Heart right ventricle (tissue), 16 donors: ENCODE measurements at regions not wholly inside any gene's neighbourhood (a gene's known extent, or its start where the extent isn't known, plus 50 kb on each side); places are given as distances from the start of the nearest gene placed in this dataset.
A peak's percentile ranks its signal among the peaks of the same experiment; 100 is the strongest.

Experiments
- ATAC-seq, 8 donors: fragments of 200-7000 bp; cut with Tn5 transposase; one replicate each; pipeline ENCODE4 v1.9.1; 2020; ENCODE audit warnings: mild to moderate bottlenecking in 8 of 8, moderate library complexity in 8 of 8, moderate number of reproducible peaks in 1 of 8
- DNase-seq, 2 donors: peaks; one replicate each; pipeline ENCODE4 v3.0.0-alpha.2; 2020
- H3K27ac ChIP-seq, 10 donors: fragments of 200-600 bp; sonication (generic) in 2 of 10; one replicate each; pipeline versions ENCODE4 v1.5.0 to v1.8.0; 2020 to 2022; ENCODE audit warnings: mild to moderate bottlenecking in 3 of 10
- H3K27me3 ChIP-seq, 7 donors: fragments of 200-600 bp; one replicate each; pipeline ENCODE4 v1.8.0; 2021 to 2022; ENCODE audit warnings: mild to moderate bottlenecking in 2 of 7
- H3K36me3 ChIP-seq, 9 donors: fragments of 200-600 bp; sonication (generic) in 1 of 9; one replicate each; pipeline versions ENCODE4 v1.5.0 to v1.8.0; 2020 to 2022; ENCODE audit warnings: mild to moderate bottlenecking in 2 of 9
- H3K4me1 ChIP-seq, 9 donors: fragments of 200-600 bp; sonication (generic) in 1 of 9; one replicate each; pipeline versions ENCODE4 v1.5.0 to v1.8.0; 2020 to 2022; ENCODE audit warnings: mild to moderate bottlenecking in 4 of 9
- H3K4me3 ChIP-seq, 10 donors: fragments of 200-600 bp; sonication (generic) in 2 of 10; one replicate each; pipeline versions ENCODE4 v1.5.0 to v1.8.0; 2020 to 2022; ENCODE audit warnings: mild to moderate bottlenecking in 7 of 10, moderate library complexity in 2 of 10
- H3K9me3 ChIP-seq, 11 donors: fragments of 200-600 bp in 10 of 11; sonication (generic) in 2 of 11; one replicate each; pipeline versions ENCODE4 v1.5.0 to v1.8.0; 2013 to 2022; ENCODE audit warnings: mild to moderate bottlenecking in 2 of 11, control low read depth in 1 of 11, moderate library complexity in 1 of 11
- WGBS, 2 donors: extraction: QIAGEN DNeasy Blood & Tissue Kit; methylation state at CpG; one replicate each; pipeline ENCODE4 v1.1.7; 2013; ENCODE audit warnings: inconsistent platforms in 1 of 2; 5-methylcytosine and 5-hydroxymethylcytosine counted together
- intact Hi-C, 10 donors: fragments of 100-400 bp; cut with DNase I; formaldehyde crosslinking; loops; one replicate each; pipeline versions ENCODE4 v1.11.1 to v1.14.2; 2022
- TF ChIP-seq, protein P1 (sequence below), 9 donors: fragments of 200-600 bp; sonication (generic) in 2 of 9; IDR thresholded peaks; one replicate each; pipeline versions ENCODE4 v1.5.0 to v1.8.0; 2021 to 2022; ENCODE audit warnings: antibody characterized with exemption in 9 of 9, mild to moderate bottlenecking in 5 of 9, moderate library complexity in 1 of 9
- donor health status: Arrhythmogenic right ventricular cardiomyopathy.
- donor health status: ischemic (EF 13 %, LVEDD 7.1; RV severe dilation, severe dysfunction).
- donor health status: healthy with polysubstance abuse.
- donor health status: DM: no; HTN: yes; CAD: no.
- donor health status: DM: no; HTN: no; CAD: no.
- donor health status: ischemic (EF 25% LVEDD 6.9; RV normal size, moderate dysfunction).
- donor health status: ischemic (EF 25% LVEDD 5.7; RV mildly dilated, moderate dysfunction).
- donor health status: healthy.
- donor health status: DM: yes; HTN: yes; CAD: no.
- donor health status: Ischemic cardiomyopathy.
- donor health status: ischemic (EF 35%, LVEDD 5.7; RV mildly dilated, moderate dysfunction).
- donor health status: nonischemic (EF 11% LVEDD 7.7; RV severe dilation, severe dysfunction).
- donor health status: DM: yes; HTN: yes; CAD: no.
- donor health status: PGD.
- donor health status: ischemic (EF 29% LVEDD 5.4; RV normal size, mild dysfunction).
- donor health status: nonischemic (EF 23%, LVEDD 6.1; RV moderate dilation, normal function).

DNA sequence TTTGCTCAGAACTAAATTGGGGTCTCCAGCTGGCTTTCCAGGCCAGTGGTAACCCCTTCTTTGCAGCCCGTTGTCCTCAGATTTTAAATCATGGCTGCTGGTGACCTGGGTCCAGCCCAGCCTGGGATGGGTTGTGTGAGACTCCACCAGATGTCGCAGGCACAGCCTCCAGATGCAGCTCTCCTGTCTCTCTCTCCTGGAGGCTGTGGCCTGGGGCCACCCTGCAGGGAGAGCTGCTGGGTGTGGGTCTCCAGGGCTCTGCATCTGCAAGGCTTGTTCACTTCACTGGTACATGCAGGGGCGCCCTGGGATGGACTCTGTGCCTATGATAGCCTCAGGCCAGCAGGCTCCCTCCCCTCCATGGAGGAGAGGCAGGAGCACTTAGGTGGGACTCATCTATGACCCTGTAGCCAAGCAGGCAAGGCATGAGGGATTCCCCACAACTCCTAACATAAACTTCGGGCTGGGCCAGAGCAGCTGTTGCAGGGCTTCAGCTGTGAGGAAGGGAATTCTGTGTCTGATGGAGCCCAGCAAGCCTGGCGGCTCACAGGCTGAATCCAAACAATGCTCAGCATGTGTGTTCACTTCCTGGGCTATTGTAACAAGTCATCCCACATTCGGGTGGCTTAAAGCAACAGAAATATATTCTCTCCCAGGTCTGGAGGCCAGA, 94.7 kb upstream of the NXT1 start:
- Histone ChIP-seq H3K4me3 (no peak overlapping the region), H3K4me1 (peaks cover 17 to 46% (median 30%) of the 10 kb centered on the region in 9 donors), H3K27me3 (peaks cover 0 to 16% (median 0%) of the 10 kb centered on the region in 7 donors), H3K9me3 (no peaks in the 10 kb centered on the region), H3K36me3 (no peaks in the 10 kb centered on the region), H3K27ac (peak overlapping the region in 8 of 10 donors; percentile 15 to 89 (median 80))
- DNase-seq (no peak), ATAC-seq (peak in 3 of 8 donors; percentile 27 to 52 (median 31))
- intact Hi-C loops: loop anchor here in 1 of 10 donors (10.0 kb wide), 1 partner anchor 59 kb away; no protein-coding TSS in a partner anchor
- 56 to 63% methylated on average over 6 of the region's 6 CpGs for WGBS, 2 donors
- TF ChIP-seq, protein P1, sequence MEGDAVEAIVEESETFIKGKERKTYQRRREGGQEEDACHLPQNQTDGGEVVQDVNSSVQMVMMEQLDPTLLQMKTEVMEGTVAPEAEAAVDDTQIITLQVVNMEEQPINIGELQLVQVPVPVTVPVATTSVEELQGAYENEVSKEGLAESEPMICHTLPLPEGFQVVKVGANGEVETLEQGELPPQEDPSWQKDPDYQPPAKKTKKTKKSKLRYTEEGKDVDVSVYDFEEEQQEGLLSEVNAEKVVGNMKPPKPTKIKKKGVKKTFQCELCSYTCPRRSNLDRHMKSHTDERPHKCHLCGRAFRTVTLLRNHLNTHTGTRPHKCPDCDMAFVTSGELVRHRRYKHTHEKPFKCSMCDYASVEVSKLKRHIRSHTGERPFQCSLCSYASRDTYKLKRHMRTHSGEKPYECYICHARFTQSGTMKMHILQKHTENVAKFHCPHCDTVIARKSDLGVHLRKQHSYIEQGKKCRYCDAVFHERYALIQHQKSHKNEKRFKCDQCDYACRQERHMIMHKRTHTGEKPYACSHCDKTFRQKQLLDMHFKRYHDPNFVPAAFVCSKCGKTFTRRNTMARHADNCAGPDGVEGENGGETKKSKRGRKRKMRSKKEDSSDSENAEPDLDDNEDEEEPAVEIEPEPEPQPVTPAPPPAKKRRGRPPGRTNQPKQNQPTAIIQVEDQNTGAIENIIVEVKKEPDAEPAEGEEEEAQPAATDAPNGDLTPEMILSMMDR (IDR thresholded peaks at IDR 0.05): no peak

DNA sequence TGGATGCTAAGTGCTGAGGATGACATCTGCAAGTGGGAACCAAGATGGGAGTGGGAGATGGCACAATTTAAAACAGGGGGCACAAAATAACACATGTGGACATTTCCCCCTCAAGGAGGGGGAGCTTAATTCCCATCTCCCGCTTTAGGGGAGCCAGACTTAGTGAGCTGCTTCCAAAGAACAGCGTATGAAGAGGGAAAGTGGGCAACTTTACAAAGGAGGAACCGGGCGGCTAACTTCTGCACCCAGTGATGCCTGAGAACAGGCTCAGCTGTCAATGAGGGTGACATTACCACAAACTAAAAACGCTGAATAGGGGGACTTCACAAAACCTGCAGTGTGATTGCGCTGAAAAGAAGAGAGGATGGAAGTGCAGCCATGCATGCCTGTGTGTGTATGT, 95.5 kb upstream of the NXT1 start:
- no peaks in the 10 kb centered on the region for H3K36me3 ChIP-seq
- intact Hi-C loops: loop anchor here in 1 of 10 donors (10.0 kb wide), 1 partner anchor 60 kb away; no protein-coding TSS in a partner anchor
- 86 to 90% methylated on average over 6 of the region's 6 CpGs for WGBS, 2 donors
- H3K27ac ChIP-seq: no peak overlapping the region
- TF ChIP-seq, protein P1 (IDR thresholded peaks at IDR 0.05): no peak
- H3K27me3 ChIP-seq: peaks cover 0 to 16% (median 0%) of the 10 kb centered on the region in 7 donors
- DNase-seq (no peak), ATAC-seq (no peak)
- H3K4me3 ChIP-seq: no peak overlapping the region
- peaks cover 17 to 46% (median 30%) of the 10 kb centered on the region in 9 donors for H3K4me1 ChIP-seq
- no peaks in the 10 kb centered on the region for H3K9me3 ChIP-seq

DNA sequence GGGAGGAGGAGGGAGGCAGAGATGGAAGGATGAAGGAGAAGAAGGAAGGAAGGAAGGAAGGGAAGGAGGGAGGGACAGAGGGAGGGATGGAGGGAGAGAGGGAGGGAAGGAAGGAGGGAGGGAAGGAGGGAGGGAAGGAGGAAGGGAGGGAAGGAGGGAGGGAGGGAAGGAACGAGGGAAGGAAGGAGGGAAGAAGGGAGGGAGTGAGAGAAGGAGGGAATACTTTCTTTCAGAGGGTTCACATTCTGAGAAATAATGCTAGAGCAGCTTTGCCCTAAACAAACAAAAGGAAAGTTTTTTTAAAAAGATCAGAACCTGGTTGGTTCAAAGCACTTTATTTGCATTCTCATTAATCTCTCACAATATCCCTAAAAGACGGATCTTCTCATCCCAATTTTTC, 96.1 kb upstream of the NXT1 start:
- H3K4me3 ChIP-seq: no peak overlapping the region
- ATAC-seq (no peak), DNase-seq (no peak)
- WGBS, 2 donors: 58 to 59% methylated on average over 2 of the region's 2 CpGs
- H3K27ac ChIP-seq: no peak overlapping the region
- no peaks in the 10 kb centered on the region for H3K9me3 ChIP-seq
- TF ChIP-seq, protein P1 (IDR thresholded peaks at IDR 0.05): no peak
- H3K27me3 ChIP-seq: peaks cover 0 to 16% (median 0%) of the 10 kb centered on the region in 7 donors
- intact Hi-C loops: loop anchor here in 1 of 10 donors (10.0 kb wide), 1 partner anchor 60 kb away; no protein-coding TSS in a partner anchor
- no peaks in the 10 kb centered on the region for H3K36me3 ChIP-seq
- H3K4me1 ChIP-seq: peaks cover 17 to 44% (median 30%) of the 10 kb centered on the region in 9 donors

DNA sequence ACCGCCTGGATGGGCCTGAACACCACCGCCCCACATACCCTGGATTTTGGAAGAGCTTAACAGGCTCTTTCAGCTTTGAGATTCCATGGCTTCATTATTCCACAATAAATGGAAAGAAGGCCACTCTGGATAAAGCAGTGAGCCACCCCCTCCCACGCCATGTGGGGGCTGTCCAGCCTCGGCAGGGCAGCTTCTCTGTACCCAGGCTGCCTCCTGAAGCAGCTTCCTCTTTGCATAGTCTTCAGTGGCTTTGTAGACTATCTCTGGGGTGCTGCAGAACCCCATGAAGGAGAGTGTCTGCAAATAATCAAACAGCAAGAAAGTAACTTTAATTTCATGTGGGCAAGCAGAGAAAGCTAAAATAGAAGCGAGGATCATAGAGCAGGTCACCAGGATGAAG, 96.6 kb upstream of the NXT1 start:
- H3K36me3 ChIP-seq: no peaks in the 10 kb centered on the region
- H3K27me3 ChIP-seq: peaks cover 0 to 16% (median 0%) of the 10 kb centered on the region in 7 donors
- ATAC-seq (no peak), DNase-seq (no peak)
- no peak overlapping the region for H3K4me3 ChIP-seq
- H3K4me1 ChIP-seq: peaks cover 16 to 40% (median 30%) of the 10 kb centered on the region in 9 donors
- intact Hi-C loops: loop anchor here in 1 of 10 donors (10.0 kb wide), 1 partner anchor 61 kb away; no protein-coding TSS in a partner anchor
- no peaks in the 10 kb centered on the region for H3K9me3 ChIP-seq
- H3K27ac ChIP-seq: no peak overlapping the region
- 80 to 82% methylated on average over 5 of the region's 5 CpGs for WGBS, 2 donors
- TF ChIP-seq, protein P1 (IDR thresholded peaks at IDR 0.05): no peak
